ENCODE measurements at regions not wholly inside any gene's neighbourhood (a gene's known extent, or its start where the extent isn't known, plus 50 kb on each side); places are given as distances from the start of the nearest gene placed in this dataset.
"Not testable (repeated sequence)": the region's sequence is repeated elsewhere in the genome, so short reads cannot be mapped to it uniquely, and the experiment has no call there.

DNA sequence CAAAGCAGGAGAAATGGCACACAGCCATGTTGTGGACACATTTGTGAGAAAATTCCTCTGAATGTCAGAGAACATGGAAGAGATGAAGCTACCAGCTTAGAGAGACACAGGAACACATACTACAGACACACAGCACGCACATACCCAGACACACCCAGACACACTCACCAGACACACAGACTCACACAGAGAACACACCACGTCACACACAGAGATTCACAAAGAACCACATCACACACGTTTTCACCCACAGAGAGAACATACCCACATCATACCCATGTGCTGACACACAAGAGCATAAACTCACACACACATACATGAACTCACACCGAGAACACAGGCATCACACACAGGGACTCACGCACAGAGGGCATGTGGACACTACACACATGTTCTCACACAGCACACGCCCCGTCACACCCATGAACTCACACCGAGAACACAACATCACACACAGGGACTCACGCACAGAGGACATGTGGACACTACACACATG, 124.9 kb downstream of the METRNL start:
- intact Hi-C loops (cut with DNase I, micrococcal nuclease): no loop called here
- ATAC-seq (no peak), DNase-seq (no peak)
- no peaks in the 10 kb centered on the region for H3K36me3 ChIP-seq (ENCODE audit: low read depth)
- H3K4me3 ChIP-seq: no peak overlapping the region
- peaks cover 4% of the 10 kb centered on the region for H3K4me1 ChIP-seq (ENCODE audit: low read depth)
- TF ChIP-seq, protein P1, sequence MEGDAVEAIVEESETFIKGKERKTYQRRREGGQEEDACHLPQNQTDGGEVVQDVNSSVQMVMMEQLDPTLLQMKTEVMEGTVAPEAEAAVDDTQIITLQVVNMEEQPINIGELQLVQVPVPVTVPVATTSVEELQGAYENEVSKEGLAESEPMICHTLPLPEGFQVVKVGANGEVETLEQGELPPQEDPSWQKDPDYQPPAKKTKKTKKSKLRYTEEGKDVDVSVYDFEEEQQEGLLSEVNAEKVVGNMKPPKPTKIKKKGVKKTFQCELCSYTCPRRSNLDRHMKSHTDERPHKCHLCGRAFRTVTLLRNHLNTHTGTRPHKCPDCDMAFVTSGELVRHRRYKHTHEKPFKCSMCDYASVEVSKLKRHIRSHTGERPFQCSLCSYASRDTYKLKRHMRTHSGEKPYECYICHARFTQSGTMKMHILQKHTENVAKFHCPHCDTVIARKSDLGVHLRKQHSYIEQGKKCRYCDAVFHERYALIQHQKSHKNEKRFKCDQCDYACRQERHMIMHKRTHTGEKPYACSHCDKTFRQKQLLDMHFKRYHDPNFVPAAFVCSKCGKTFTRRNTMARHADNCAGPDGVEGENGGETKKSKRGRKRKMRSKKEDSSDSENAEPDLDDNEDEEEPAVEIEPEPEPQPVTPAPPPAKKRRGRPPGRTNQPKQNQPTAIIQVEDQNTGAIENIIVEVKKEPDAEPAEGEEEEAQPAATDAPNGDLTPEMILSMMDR (IDR thresholded peaks at IDR 0.05): no peak
- no peaks in the 10 kb centered on the region for H3K9me3 ChIP-seq

DNA sequence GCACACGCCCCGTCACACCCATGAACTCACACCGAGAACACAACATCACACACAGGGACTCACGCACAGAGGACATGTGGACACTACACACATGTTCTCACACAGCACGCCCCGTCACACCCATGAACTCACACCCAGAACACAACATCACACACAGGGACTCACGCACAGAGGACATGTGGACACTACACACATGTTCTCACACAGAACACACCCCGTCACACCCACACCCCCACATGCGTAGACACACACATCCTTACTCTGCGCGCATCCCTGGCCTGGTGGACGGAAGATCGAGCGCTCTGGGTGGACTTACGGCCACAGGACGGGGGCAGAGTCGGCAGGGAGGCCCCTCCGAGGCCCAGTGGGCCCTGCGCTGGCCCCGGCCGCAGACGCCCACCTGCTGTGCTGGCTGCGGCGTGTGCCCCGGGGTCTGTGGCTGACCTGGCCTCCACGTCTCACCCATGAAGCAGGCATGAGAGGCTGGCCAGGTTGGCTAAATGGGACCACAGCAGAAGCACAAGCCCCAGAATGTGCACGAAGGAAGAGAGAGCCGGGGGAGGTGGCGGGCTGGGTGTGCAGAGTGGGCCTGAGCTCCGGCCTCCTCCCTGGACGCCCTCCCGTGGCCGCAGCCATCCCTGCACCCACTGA, 125.5 kb downstream of the METRNL start:
- peak; percentile 2 to 50 (median 11) for DNase-seq
- intact Hi-C loops (cut with DNase I, micrococcal nuclease); H3K4me1 ChIP-seq (ENCODE audit: low read depth); H3K36me3 ChIP-seq (ENCODE audit: low read depth); H3K9me3 ChIP-seq; ATAC-seq; H3K4me3 ChIP-seq: not testable (repeated sequence)

DNA sequence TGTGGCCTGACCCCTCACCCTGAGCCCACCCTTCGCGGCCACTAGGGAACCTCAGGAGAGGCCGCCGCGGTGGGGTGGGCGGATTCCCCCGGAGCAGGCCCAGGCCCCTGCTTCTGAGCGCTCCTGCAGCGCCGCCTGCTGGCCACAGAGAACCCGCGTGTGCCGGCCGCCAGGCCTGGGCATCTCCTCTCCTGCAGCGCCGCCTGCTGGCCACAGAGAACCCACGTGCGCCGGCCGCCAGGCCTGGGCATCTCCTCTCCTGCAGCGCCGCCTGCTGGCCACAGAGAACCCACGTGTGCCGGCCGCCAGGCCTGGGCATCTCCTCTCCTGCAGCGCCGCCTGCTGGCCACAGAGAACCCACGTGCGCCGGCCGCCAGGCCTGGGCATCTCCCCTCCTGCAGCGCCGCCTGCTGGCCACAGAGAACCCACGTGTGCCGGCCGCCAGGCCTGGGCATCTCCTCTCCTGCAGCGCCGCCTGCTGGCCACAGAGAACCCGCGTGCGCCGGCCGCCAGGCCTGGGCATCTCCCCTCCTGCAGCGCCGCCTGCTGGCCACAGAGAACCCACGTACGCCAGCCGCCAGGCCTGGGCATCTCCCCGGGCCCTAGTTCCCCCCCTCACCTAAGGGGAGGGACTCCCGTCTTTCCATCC, 126.1 kb downstream of the METRNL start:
- TF ChIP-seq, protein P1 (IDR thresholded peaks at IDR 0.05): peak; percentile 48
- H3K9me3 ChIP-seq; intact Hi-C loops (cut with DNase I, micrococcal nuclease); ATAC-seq; H3K4me3 ChIP-seq; H3K4me1 ChIP-seq (ENCODE audit: low read depth); H3K36me3 ChIP-seq (ENCODE audit: low read depth): not testable (repeated sequence)
- DNase-seq: peak; percentile 75 to 81 (median 78)

DNA sequence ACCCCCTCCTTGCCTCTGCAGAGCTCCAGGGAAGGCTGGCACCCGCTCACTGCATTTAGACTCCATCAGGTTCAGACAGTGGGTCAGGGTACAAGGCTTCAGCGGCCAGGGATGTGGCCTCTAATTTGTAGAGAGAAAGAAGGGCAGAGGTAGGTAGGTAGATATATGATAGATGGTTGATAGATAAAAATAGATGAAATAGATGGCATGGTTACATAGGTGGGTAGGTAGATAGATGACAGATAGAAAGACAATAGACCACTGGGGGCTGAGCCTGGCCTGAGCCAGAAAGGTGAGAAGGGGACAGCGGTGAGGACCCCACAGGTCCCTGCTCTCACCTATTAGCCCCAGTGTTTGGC, 126.6 kb downstream of the METRNL start:
- H3K9me3 ChIP-seq; H3K36me3 ChIP-seq (ENCODE audit: low read depth); intact Hi-C loops (cut with DNase I, micrococcal nuclease); ATAC-seq; DNase-seq; H3K4me1 ChIP-seq (ENCODE audit: low read depth); H3K4me3 ChIP-seq: not testable (repeated sequence)

DNA sequence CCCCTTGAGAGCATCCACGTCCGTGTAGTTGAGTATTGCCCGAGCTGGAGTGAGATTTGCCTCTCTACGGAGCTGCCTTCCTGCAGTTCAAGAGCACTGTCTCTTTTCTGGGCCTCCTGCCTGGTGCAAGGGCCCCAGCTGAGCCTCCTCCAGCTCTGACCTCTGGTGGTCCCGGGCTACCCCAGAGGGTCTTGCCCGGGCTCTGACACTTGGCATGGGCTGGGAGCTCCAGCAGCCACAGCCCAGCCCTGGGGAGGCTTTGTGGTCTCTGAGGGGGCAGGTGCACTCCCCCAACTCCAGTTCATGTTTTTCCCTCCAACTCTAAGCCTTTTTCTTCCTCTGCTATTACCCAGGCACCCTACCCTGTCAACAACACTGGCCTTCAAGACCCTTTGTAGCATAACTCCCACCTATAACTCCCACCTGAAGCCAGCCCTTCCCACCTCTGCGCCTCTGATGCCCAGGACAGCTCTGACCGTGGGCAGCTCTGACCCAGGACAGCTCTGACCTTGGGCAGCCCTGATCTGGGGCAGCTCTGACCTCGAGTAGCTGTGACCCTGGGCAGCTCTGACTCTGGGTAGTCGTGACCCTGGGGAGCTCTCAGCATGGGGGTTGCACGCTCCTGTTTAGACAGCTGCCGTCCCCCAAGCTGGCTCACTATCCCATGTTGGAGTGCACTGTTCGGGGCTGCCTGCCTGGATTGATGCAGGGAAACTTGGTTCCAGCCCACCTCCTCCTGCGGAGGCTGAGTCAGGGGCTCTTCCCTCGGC, 127.6 kb downstream of the METRNL start:
- intact Hi-C loops (cut with DNase I, micrococcal nuclease); ATAC-seq; H3K36me3 ChIP-seq (ENCODE audit: low read depth); H3K4me3 ChIP-seq; H3K9me3 ChIP-seq; H3K4me1 ChIP-seq (ENCODE audit: low read depth): not testable (repeated sequence)
- DNase-seq: peak in 2 of 3 donors; percentile 14 to 47

DNA sequence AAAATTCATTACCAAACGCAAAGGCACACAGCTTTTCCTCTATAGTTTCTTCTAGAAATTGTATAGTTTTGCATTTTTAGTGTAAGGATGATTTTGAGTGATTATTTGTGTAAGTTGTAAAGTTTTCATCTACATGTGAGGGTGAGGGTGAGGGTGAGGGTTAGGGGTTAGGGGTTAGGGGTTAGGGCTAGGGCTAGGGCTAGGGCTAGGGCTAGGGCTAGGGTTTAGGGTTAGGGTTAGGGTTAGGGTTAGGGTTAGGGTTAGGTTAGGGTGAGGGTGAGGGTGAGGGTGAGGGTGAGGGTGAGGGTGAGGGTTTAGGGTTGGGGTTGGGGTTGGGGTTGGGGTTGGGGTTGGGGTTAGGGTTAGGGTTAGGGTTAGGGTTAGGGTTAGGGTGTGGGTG, 167.6 kb downstream of the METRNL start:
- intact Hi-C loops (cut with DNase I, micrococcal nuclease); H3K4me1 ChIP-seq (ENCODE audit: low read depth); ATAC-seq; H3K36me3 ChIP-seq (ENCODE audit: low read depth); H3K4me3 ChIP-seq; H3K9me3 ChIP-seq: not testable (repeated sequence)
- peak in 1 of 3 donors; percentile 14 for DNase-seq
